H1 (cell line): ENCODE measurements at regions not wholly inside any gene's neighbourhood (a gene's known extent, or its start where the extent isn't known, plus 50 kb on each side); places are given as distances from the start of the nearest gene placed in this dataset.

Source experiments
- CTCF ChIA-PET: fragments of 300-600 bp; sonication (Branson Sonifier 250); formaldehyde crosslinking; loops from one replicate; lab custom pipeline; 2021; ENCODE audit not compliant: partially characterized antibody; lab: Charles Lee
- POLR2A ChIA-PET: fragments of 300-600 bp; sonication (Branson Sonifier 250); formaldehyde crosslinking; loops from one replicate; lab custom pipeline; 2021; ENCODE audit warnings: inconsistent platforms; ENCODE audit not compliant: partially characterized antibody; lab: Charles Lee
- DNase-seq, 2 experiments: peaks; one replicate each; pipeline versions ENCODE4 v3.0.0 to v3.0.0-alpha.2; 2010 to 2022; ENCODE audit warnings: low spot score in 2 of 2, low read depth in 1 of 2, mixed read lengths in 1 of 2
- FAIRE-seq: peaks from 2 replicates; lab custom pipeline; 2011; peaks lifted over from hg19 to GRCh38; lab: Jason Lieb, UNC
- H2AFZ ChIP-seq: 2 replicates; pipeline ENCODE4 v1.8.1; 2012; ENCODE audit warnings: low read length, inconsistent platforms
- H2AK5ac ChIP-seq: 2 replicates; pipeline ENCODE4 v1.6.1; 2013; ENCODE audit warnings: low read depth, low read length
- H2BK120ac ChIP-seq: replicated peaks from 2 replicates; pipeline ENCODE3; 2013; ENCODE audit warnings: low read depth, low read length, inconsistent platforms
- H2BK12ac ChIP-seq: 2 replicates; pipeline ENCODE4 v1.6.1; 2013; ENCODE audit warnings: low read depth, low read length
- H2BK15ac ChIP-seq: 2 replicates; pipeline ENCODE4 v1.6.1; 2013; ENCODE audit warnings: low read length
- H2BK20ac ChIP-seq: 2 replicates; pipeline ENCODE4 v1.6.1; 2013; ENCODE audit warnings: low read length
- H2BK5ac ChIP-seq: 2 replicates; pipeline ENCODE4 v1.6.1; 2013; ENCODE audit warnings: low read depth, low read length
- H3K14ac ChIP-seq: 2 replicates; pipeline ENCODE4 v1.6.1; 2013; ENCODE audit warnings: inconsistent platforms; ENCODE audit not compliant: insufficient read length
- H3K18ac ChIP-seq: 2 replicates; pipeline ENCODE4 v1.6.1; 2013; ENCODE audit warnings: low read length; ENCODE audit errors: extremely low read depth
- H3K23ac ChIP-seq: 2 replicates; pipeline ENCODE4 v1.6.1; 2013; ENCODE audit warnings: inconsistent platforms; ENCODE audit not compliant: insufficient read length
- H3K23me2 ChIP-seq: 2 replicates; pipeline ENCODE4 v1.6.1; 2013; ENCODE audit warnings: low read depth, low read length
- H3K27ac ChIP-seq: 2 replicates; pipeline ENCODE4 v1.6.1; 2011; ENCODE audit warnings: low read depth, low read length, inconsistent platforms
- H3K27me3 ChIP-seq, 4 experiments: replicated peaks in 1 of 4; 1 replicate in 1 of 4; 2 replicates in 3 of 4; pipeline versions ENCODE4 v1.6.1 to v1.8.1; 2011 to 2013; ENCODE audit warnings: low read length in 3 of 4, mild to moderate bottlenecking in 3 of 4, inconsistent platforms in 2 of 4, mixed read lengths in 2 of 4, moderate library complexity in 1 of 4; ENCODE audit not compliant: control insufficient read depth in 3 of 4, insufficient read depth in 3 of 4; ENCODE audit errors: extremely low read depth in 1 of 4
- H3K36me3 ChIP-seq, 4 experiments: 2 replicates each; pipeline versions ENCODE4 v1.6.1 to v1.8.1; 2011 to 2013; ENCODE audit warnings: mild to moderate bottlenecking in 4 of 4, low read length in 3 of 4, moderate library complexity in 2 of 4, control low read depth in 1 of 4, inconsistent platforms in 1 of 4; ENCODE audit not compliant: insufficient read depth in 4 of 4, control insufficient read depth in 2 of 4
- H3K4ac ChIP-seq: replicated peaks from 2 replicates; pipeline ENCODE3; 2013; ENCODE audit warnings: low read length, low read depth, mixed read lengths, inconsistent platforms; ENCODE audit not compliant: insufficient read length
- H3K4me1 ChIP-seq, 4 experiments: replicated peaks in 1 of 4; 1 replicate in 1 of 4; 2 replicates in 3 of 4; pipeline versions ENCODE4 v1.6.1 to v1.8.1; 2011 to 2013; ENCODE audit warnings: low read length in 3 of 4, inconsistent platforms in 2 of 4, mixed read lengths in 1 of 4; ENCODE audit not compliant: insufficient read depth in 4 of 4, control insufficient read depth in 3 of 4
- H3K4me2 ChIP-seq, 2 experiments: 2 replicates each; pipeline versions ENCODE4 v1.6.1 to v1.8.1; 2011 to 2013; ENCODE audit warnings: low read depth in 2 of 2, low read length in 2 of 2, control low read depth in 1 of 2, inconsistent platforms in 1 of 2, mild to moderate bottlenecking in 1 of 2; ENCODE audit not compliant: insufficient read depth in 1 of 2
- H3K4me3 ChIP-seq, 4 experiments: fragments of 200-600, 300-600 bp in 1 of 4; sonication (generic), shearing (Covaris generic), sonication (Bioruptor Twin) in 1 of 4; 2 replicates each; pipeline versions ENCODE4 v1.5.1 to v1.8.1; 2011 to 2016; ENCODE audit warnings: low read length in 4 of 4, low read depth in 3 of 4, control low read depth in 2 of 4, inconsistent platforms in 2 of 4, mild to moderate bottlenecking in 2 of 4, mixed read lengths in 1 of 4, moderate library complexity in 1 of 4; ENCODE audit not compliant: insufficient read depth in 2 of 4; ENCODE audit errors: extremely low read depth in 1 of 4
- H3K56ac ChIP-seq: replicated peaks from 2 replicates; pipeline ENCODE3; 2013; ENCODE audit warnings: low read depth, mild to moderate bottlenecking, mixed read lengths, low read length, inconsistent platforms; ENCODE audit not compliant: insufficient read length
- H3K79me1 ChIP-seq: 2 replicates; pipeline ENCODE4 v1.6.1; 2013; ENCODE audit warnings: low read depth, low read length, control low read depth
- H3K79me2 ChIP-seq, 2 experiments: 2 replicates each; pipeline versions ENCODE4 v1.6.1 to v1.8.1; 2012 to 2013; ENCODE audit warnings: low read length in 2 of 2, mild to moderate bottlenecking in 2 of 2, inconsistent platforms in 1 of 2; ENCODE audit not compliant: insufficient read depth in 2 of 2, control insufficient read depth in 1 of 2
- H3K9ac ChIP-seq, 4 experiments: replicated peaks in 1 of 4; 1 replicate in 1 of 4; 2 replicates in 3 of 4; pipeline versions ENCODE4 v1.6.1 to v1.8.1; 2011 to 2013; ENCODE audit warnings: low read depth in 3 of 4, low read length in 3 of 4, control low read depth in 2 of 4, mild to moderate bottlenecking in 2 of 4, moderate library complexity in 2 of 4, inconsistent platforms in 1 of 4; ENCODE audit errors: extremely low read depth in 1 of 4
- H3K9me3 ChIP-seq, 2 experiments: 2 replicates each; pipeline versions ENCODE4 v1.6.1 to v1.8.1; 2012 to 2013; ENCODE audit warnings: mild to moderate bottlenecking in 2 of 2, moderate library complexity in 2 of 2, control low read depth in 1 of 2, inconsistent platforms in 1 of 2, low read depth in 1 of 2, low read length in 1 of 2, mixed read lengths in 1 of 2; ENCODE audit not compliant: insufficient read depth in 2 of 2
- H4K20me1 ChIP-seq, 2 experiments: replicated peaks in 1 of 2; 2 replicates each; pipeline versions ENCODE3 to v1.8.1; 2011 to 2013; ENCODE audit warnings: inconsistent platforms in 2 of 2, low read length in 2 of 2, mild to moderate bottlenecking in 1 of 2; ENCODE audit not compliant: insufficient read depth in 2 of 2, control insufficient read depth in 1 of 2
- H4K5ac ChIP-seq: 2 replicates; pipeline ENCODE4 v1.6.1; 2013; ENCODE audit warnings: low read length, low read depth, mixed read lengths, inconsistent platforms; ENCODE audit not compliant: insufficient read length
- H4K8ac ChIP-seq: 2 replicates; pipeline ENCODE4 v1.8.0; 2013; ENCODE audit warnings: mild to moderate bottlenecking, moderate library complexity, low read length, inconsistent platforms; ENCODE audit not compliant: insufficient read depth; ENCODE audit errors: extremely low read depth
- H4K91ac ChIP-seq: replicated peaks from 2 replicates; pipeline ENCODE3; 2013; ENCODE audit warnings: low read length, mixed read lengths, inconsistent platforms; ENCODE audit not compliant: insufficient read length
- ATF3 ChIP-seq: IDR thresholded peaks from 2 replicates; pipeline ENCODE4 v1.6.1; 2011; ENCODE audit warnings: low read depth, mild to moderate bottlenecking, low read length; ENCODE audit not compliant: insufficient read depth
- BACH1 ChIP-seq: IDR thresholded peaks from 2 replicates; pipeline ENCODE4 v1.6.1; 2012; ENCODE audit warnings: low read length, improper control_type of control experiment
- BCL11A ChIP-seq, 2 experiments: IDR thresholded peaks; one replicate each; pipeline ENCODE4 v1.6.1; 2011; ENCODE audit warnings: low read depth in 2 of 2, low read length in 2 of 2, mild to moderate bottlenecking in 2 of 2
- EGR1 ChIP-seq: IDR thresholded peaks from 2 replicates; pipeline ENCODE4 v1.6.1; 2011; ENCODE audit warnings: low read depth, low read length, borderline replicate concordance
- FOSL1 ChIP-seq: IDR thresholded peaks from 2 replicates; pipeline ENCODE4 v1.6.1; 2011; ENCODE audit warnings: mild to moderate bottlenecking, low read depth, low read length, moderate library complexity; ENCODE audit not compliant: insufficient read depth
- GABPA ChIP-seq: IDR thresholded peaks from 2 replicates; pipeline ENCODE4 v1.6.1; 2011; ENCODE audit warnings: mild to moderate bottlenecking, low read length, moderate library complexity, borderline replicate concordance; ENCODE audit not compliant: insufficient read depth
- GTF2F1 ChIP-seq: IDR thresholded peaks from 2 replicates; pipeline ENCODE4 v1.6.1; 2012; ENCODE audit warnings: low read depth, low read length, improper control_type of control experiment, borderline replicate concordance
- MAX ChIP-seq: IDR thresholded peaks from 2 replicates; pipeline ENCODE4 v1.6.1; 2012; ENCODE audit warnings: inconsistent platforms
- RBBP5 ChIP-seq: IDR thresholded peaks from 2 replicates; pipeline ENCODE4 v1.7.1; 2012; ENCODE audit warnings: low read depth, mild to moderate bottlenecking, inconsistent platforms, low read length, moderate library complexity, borderline replicate concordance
- RXRA ChIP-seq: IDR thresholded peaks from 2 replicates; pipeline ENCODE4 v1.6.1; 2011; ENCODE audit warnings: low read depth, mild to moderate bottlenecking, low read length, moderate library complexity; ENCODE audit not compliant: insufficient read depth
- SP1 ChIP-seq: IDR thresholded peaks from 2 replicates; pipeline ENCODE4 v1.6.1; 2011; ENCODE audit warnings: low read depth, low read length
- SUZ12 ChIP-seq: fragments of 200-600 bp; sonication (generic); IDR thresholded peaks from 2 replicates; pipeline ENCODE4 v1.6.1; 2012; ENCODE audit warnings: mild to moderate bottlenecking, inconsistent platforms, low read length, moderate library complexity, mixed read lengths
- TAF1 ChIP-seq: IDR thresholded peaks from 2 replicates; pipeline ENCODE4 v1.6.1; 2011; ENCODE audit warnings: mild to moderate bottlenecking, low read depth, low read length
- TAF7 ChIP-seq: optimal IDR thresholded peaks from 2 replicates; pipeline ENCODE3; 2011; ENCODE audit warnings: low read depth, mild to moderate bottlenecking, inconsistent platforms, low read length, moderate library complexity, borderline replicate concordance
- YY1 ChIP-seq: IDR thresholded peaks from 2 replicates; pipeline ENCODE4 v1.6.1; 2011; ENCODE audit warnings: low read depth, mild to moderate bottlenecking, low read length
- ZNF274 ChIP-seq: IDR thresholded peaks from 2 replicates; pipeline ENCODE4 v1.7.0; 2012; ENCODE audit warnings: low read length, borderline replicate concordance; ENCODE audit errors: extremely low read depth

GRCh38 chr4:58711039-58711438 lies 1600.9 kb upstream of the IGFBP7 start:
- no peak overlapping the region for H3K9ac ChIP-seq
- no peak for FAIRE-seq
- TF ChIP-seq SP1 (no peak), FOSL1 (no peak), EGR1 (no peak), ATF3 (no peak), YY1 (no peak), TAF1 (no peak), SUZ12 (no peak), RXRA (no peak), TAF7 (no peak), BCL11A (IDR thresholded peaks at IDR 0.05; ENCODE audit: low read depth in 2 of 2, low read length in 2 of 2) (no peak), GTF2F1 (no peak), GABPA (no peak), BACH1 (no peak), ZNF274 (no peak), RBBP5 (no peak), MAX (no peak)

More at GRCh38 chr4:58711039-58711438, 1600.9 kb upstream of the IGFBP7 start:
- Histone ChIP-seq H2BK5ac (no peak overlapping the region), H4K8ac (no peak overlapping the region), H3K56ac (no peak overlapping the region), H3K79me1 (no peaks in the 10 kb centered on the region), H3K14ac (no peak overlapping the region), H3K4ac (no peak overlapping the region), H4K20me1 (no peaks in the 10 kb centered on the region), H2BK12ac (no peak overlapping the region), H2BK20ac (no peak overlapping the region), H3K27ac (no peak overlapping the region), H4K5ac (no peak overlapping the region), H2AFZ (no peak overlapping the region), H3K23ac (no peak overlapping the region), H3K79me2 (no peaks in the 10 kb centered on the region), H3K4me2 (no peak overlapping the region), H2BK15ac (no peak overlapping the region), H4K91ac (no peak overlapping the region), H3K36me3 (no peaks in the 10 kb centered on the region), H3K23me2 (no peaks in the 10 kb centered on the region), H3K18ac (no peak overlapping the region), H3K4me3 (no peak overlapping the region), H3K4me1 (no peaks in the 10 kb centered on the region), H2AK5ac (no peak overlapping the region), H2BK120ac (no peak overlapping the region), H3K27me3 (no peaks in the 10 kb centered on the region), H3K9me3 (no peaks in the 10 kb centered on the region; a peak in 1 of 4 replicates)
- CTCF ChIA-PET: no interaction called here
- POLR2A ChIA-PET: no interaction called here
- DNase-seq: no peak
